Esophagus squamous epithelium (tissue), 4 donors: ENCODE measurements at regions not wholly inside any gene's neighbourhood (a gene's known extent, or its start where the extent isn't known, plus 50 kb on each side); places are given as distances from the start of the nearest gene placed in this dataset.

Experiments used
- CTCF ChIP-seq, 6 experiments: fragments of 450-650 bp in 4 of 6; fragments of 200-600 bp in 2 of 6; sonication (generic) in 2 of 6; IDR thresholded peaks; one replicate each; pipeline ENCODE4 v1.5.1; 2016 to 2019; ENCODE audit warnings: antibody characterized with exemption in 6 of 6, mild to moderate bottlenecking in 4 of 6, moderate library complexity in 4 of 6
- POLR2A ChIP-seq, 4 donors: fragments of 450-650 bp; IDR thresholded peaks; one replicate each; pipeline ENCODE4 v1.6.1; 2017; ENCODE audit warnings: antibody characterized with exemption in 4 of 4, mild to moderate bottlenecking in 4 of 4, moderate library complexity in 3 of 4

GRCh38 chr14:53491256-53491883 is 338.2 kb upstream of the DDHD1 start:
- no peak for TF ChIP-seq CTCF (IDR thresholded peaks at IDR 0.05)
- TF ChIP-seq POLR2A (IDR thresholded peaks at IDR 0.05): no peak
